ENCODE measurements at regions not wholly inside any gene's neighbourhood (a gene's known extent, or its start where the extent isn't known, plus 50 kb on each side); places are given as distances from the start of the nearest gene placed in this dataset.
"Not testable (repeated sequence)": the region's sequence is repeated elsewhere in the genome, so short reads cannot be mapped to it uniquely, and the experiment has no call there.

- Mint-ChIP-seq H3K9me3 (no peaks in the 10 kb centered on the region), H3K27ac (no peak overlapping the region), H3K4me1 (no peaks in the 10 kb centered on the region), H3K36me3 (ENCODE audit: low read depth) (no peaks in the 10 kb centered on the region), H3K4me3 (no peak overlapping the region), H3K27me3 (no peaks in the 10 kb centered on the region)
- no peak for TF ChIP-seq CTCF (IDR thresholded peaks at IDR 0.05)
- ChIA-PET CTCF (no interaction called here), POLR2A (no interaction called here)
- DNase-seq (no peak), ATAC-seq (ENCODE audit: low read depth) (no peak)
- intact Hi-C loops (cut with micrococcal nuclease), result no loop called here
Observed at GRCh38 chr10:125520968-125521367, 162.0 kb downstream of the TEX36 start.

- H3K4me1 Mint-ChIP-seq; POLR2A ChIA-PET; H3K36me3 Mint-ChIP-seq (ENCODE audit: low read depth); H3K4me3 Mint-ChIP-seq; H3K27ac Mint-ChIP-seq; DNase-seq; ATAC-seq (ENCODE audit: low read depth); CTCF ChIA-PET; H3K9me3 Mint-ChIP-seq; intact Hi-C loops (cut with micrococcal nuclease): not testable (repeated sequence)
- H3K27me3 Mint-ChIP-seq, result peaks cover 12% of the 10 kb centered on the region
Observed at GRCh38 chr10:125518397-125518796, 164.6 kb downstream of the TEX36 start.

GRCh38 chr10:125515571-125515970 lies 167.4 kb downstream of the TEX36 start:
- Mint-ChIP-seq H3K36me3 (ENCODE audit: low read depth) (no peaks in the 10 kb centered on the region), H3K9me3 (no peaks in the 10 kb centered on the region), H3K4me3 (no peak overlapping the region), H3K27ac (no peak overlapping the region), H3K27me3 (peaks cover 12% of the 10 kb centered on the region), H3K4me1 (no peaks in the 10 kb centered on the region)
- DNase-seq (no peak), ATAC-seq (ENCODE audit: low read depth) (no peak)
- no peak for TF ChIP-seq CTCF (IDR thresholded peaks at IDR 0.05)
- intact Hi-C loops (cut with micrococcal nuclease), result no loop called here
- POLR2A ChIA-PET, result no interaction called here
- CTCF ChIA-PET, result no interaction called here

- Mint-ChIP-seq H3K9me3 (no peaks in the 10 kb centered on the region), H3K27ac (no peak overlapping the region), H3K36me3 (ENCODE audit: low read depth) (no peaks in the 10 kb centered on the region), H3K4me3 (no peak overlapping the region), H3K4me1 (no peaks in the 10 kb centered on the region), H3K27me3 (peaks cover 12% of the 10 kb centered on the region)
- intact Hi-C loops (cut with micrococcal nuclease), result no loop called here
- no peak for TF ChIP-seq CTCF (IDR thresholded peaks at IDR 0.05)
- DNase-seq (no peak), ATAC-seq (ENCODE audit: low read depth) (no peak)
- CTCF ChIA-PET, result no interaction called here
- POLR2A ChIA-PET, result no interaction called here
Observed at GRCh38 chr10:125514206-125515162, 168.5 kb downstream of the TEX36 start.

- Mint-ChIP-seq H3K36me3 (ENCODE audit: low read depth) (no peaks in the 10 kb centered on the region), H3K4me3 (no peak overlapping the region), H3K27me3 (peaks cover 12% of the 10 kb centered on the region), H3K4me1 (no peaks in the 10 kb centered on the region), H3K27ac (no peak overlapping the region), H3K9me3 (no peaks in the 10 kb centered on the region)
- no peak for TF ChIP-seq CTCF (IDR thresholded peaks at IDR 0.05)
- ChIA-PET POLR2A (no interaction called here), CTCF (no interaction called here)
- intact Hi-C loops (cut with micrococcal nuclease), result no loop called here
- ATAC-seq (ENCODE audit: low read depth) (no peak), DNase-seq (no peak)
Observed at GRCh38 chr10:125513429-125514182, 169.4 kb downstream of the TEX36 start.
